ENCODE measurements at regions not wholly inside any gene's neighbourhood (a gene's known extent, or its start where the extent isn't known, plus 50 kb on each side); places are given as distances from the start of the nearest gene placed in this dataset.
A peak's percentile ranks its signal among the peaks of the same experiment; 100 is the strongest.

DNA sequence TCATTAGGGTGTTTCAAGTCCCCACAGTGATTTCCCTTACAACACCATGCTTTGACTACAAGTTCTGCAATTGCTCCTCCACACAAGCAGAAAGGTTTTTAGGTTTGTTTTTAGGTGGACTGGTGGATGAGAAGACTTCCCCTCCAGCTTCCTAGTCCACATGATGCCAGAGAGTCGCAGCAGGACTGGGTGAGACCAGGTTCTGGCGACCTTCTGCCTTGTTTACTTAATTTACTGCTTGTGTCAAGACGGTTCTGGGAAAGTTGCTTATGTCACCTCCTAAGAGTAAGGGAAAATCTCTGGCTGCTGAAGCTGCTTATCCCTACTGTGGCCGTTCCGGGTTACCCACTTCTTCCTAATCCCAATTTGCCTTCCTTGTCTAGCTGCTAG is 76.4 kb downstream of the GLUL start (continued):
- TF ChIP-seq JUN (IDR thresholded peaks at IDR 0.05; ENCODE audit: borderline replicate concordance, low read depth, low read length): peak; percentile 57; the same call in 1 of the 2 replicates
- TF ChIP-seq JUN (CRISPR knock-in tag; IDR thresholded peaks at IDR 0.05; ENCODE audit: borderline replicate concordance): no peak
- no peak for TF ChIP-seq ZNF699 (CRISPR knock-in tag; IDR thresholded peaks at IDR 0.05; ENCODE audit: insufficient replicate concordance)
- peak; percentile 60; the same call in 1 of the 2 replicates for TF ChIP-seq ZNF24 (IDR thresholded peaks at IDR 0.05)
- TF ChIP-seq NR2C2 (CRISPR knock-in tag; IDR thresholded peaks at IDR 0.05): no peak
- peak; percentile 59; the same call in 1 of the 2 replicates for TF ChIP-seq NR2C2 (tag; IDR thresholded peaks at IDR 0.05)
- TF ChIP-seq RCOR1 (IDR thresholded peaks at IDR 0.05; ENCODE audit: borderline replicate concordance in 1 of 2, low read depth in 2 of 2, low read length in 2 of 2): peak in 1 of 2 experiments; percentile 21; a peak in 1 of 4 replicates
- TF ChIP-seq MEIS2 (IDR thresholded peaks at IDR 0.05; ENCODE audit: partially characterized antibody): peak; percentile 94
- TF ChIP-seq MYNN (IDR thresholded peaks at IDR 0.05): no peak
- no peak for TF ChIP-seq MYNN (CRISPR knock-in tag; IDR thresholded peaks at IDR 0.05)
- peak; percentile 35 for TF ChIP-seq RBBP5 (IDR thresholded peaks at IDR 0.05; ENCODE audit: borderline replicate concordance, insufficient read depth, low read length, poor library complexity, severe bottlenecking)

DNA sequence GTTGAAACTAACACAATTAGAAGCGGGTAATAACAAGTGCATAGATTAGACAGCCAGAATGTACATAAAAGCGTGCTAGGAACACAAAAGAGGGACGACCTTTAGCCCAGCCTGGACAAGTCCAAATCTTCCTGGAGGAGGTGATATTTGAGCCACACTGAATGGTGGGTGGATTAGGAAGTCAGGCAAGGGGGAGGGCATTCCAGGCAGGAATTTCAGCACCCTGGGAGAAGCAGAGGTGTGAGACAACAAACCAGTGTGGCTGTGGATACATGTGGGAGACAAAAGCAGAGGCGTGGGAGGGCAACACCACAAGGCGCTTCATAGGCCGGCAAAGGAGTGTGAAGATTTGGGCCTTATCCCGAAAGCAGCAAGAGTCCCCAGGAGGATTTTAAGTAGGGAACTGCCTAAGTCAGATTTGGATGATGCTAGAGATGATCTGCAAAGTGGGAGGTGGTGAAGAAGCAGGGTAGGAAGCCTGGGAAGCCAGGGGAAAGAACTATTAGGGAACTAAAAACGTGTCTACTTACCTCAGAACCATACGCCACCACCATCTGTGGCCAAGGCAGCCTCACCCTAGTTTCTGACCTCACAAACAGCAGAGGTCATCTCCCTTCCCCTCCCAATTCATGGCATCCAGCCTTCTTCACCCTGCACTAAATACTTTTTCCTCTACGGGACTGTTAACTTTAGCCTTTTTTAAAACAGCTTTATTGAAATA is 81.8 kb downstream of the GLUL start:
- Histone ChIP-seq H2AFZ (ENCODE audit: low read depth, low read length) (peak overlapping the region; percentile 82), H3K9ac (ENCODE audit: insufficient read depth in 1 of 2, low read depth in 2 of 2, low read length in 2 of 2) (peak overlapping the region in 1 of 2 experiments; percentile 76; a peak in 1 of 4 replicates), H3K27ac (ENCODE audit: extremely low read depth, low read depth, low read length) (peak overlapping the region; percentile 25; the same call in 1 of the 3 replicates), H3K4me2 (ENCODE audit: insufficient read depth, low read length) (no peak overlapping the region), H3K4me3 (no peak overlapping the region), H3K27me3 (ENCODE audit: control insufficient read depth in 2 of 2, insufficient read depth in 2 of 2, low read length in 2 of 2) (no peaks in the 10 kb centered on the region), H3K79me2 (ENCODE audit: control insufficient read depth, insufficient read depth, low read length) (no peaks in the 10 kb centered on the region), H3K9me3 (replicated peaks; ENCODE audit: control insufficient read depth, insufficient read depth, low read depth, low read length) (no peaks in the 10 kb centered on the region), H4K20me1 (replicated peaks; ENCODE audit: control insufficient read depth, insufficient read depth, low read length) (no peaks in the 10 kb centered on the region), H3K9me1 (ENCODE audit: control insufficient read depth, insufficient read depth, low read length) (no peaks in the 10 kb centered on the region), H3K36me3 (ENCODE audit: control insufficient read depth, insufficient read depth, low read length) (no peaks in the 10 kb centered on the region), H3K4me1 (replicated peaks in 1 of 2; ENCODE audit: control insufficient read depth in 2 of 2, insufficient read depth in 2 of 2, low read length in 2 of 2) (peaks cover 17 to 24% of the 10 kb centered on the region in 2 experiments)
- WGBS (ENCODE audit: insufficient coverage, low coverage, missing lambda C conversion rate): 48% methylated on average over 10 of the region's 10 CpGs
- ATAC-seq (peak; percentile 30), FAIRE-seq (no peak), DNase-seq (ENCODE audit: extremely low read depth in 1 of 4, low spot score in 3 of 4) (peak in 2 of 4 experiments; percentile 37 to 45)
- in situ Hi-C loops (cut with MboI) (loop anchor here (10.0 kb wide), 1 partner anchor 275 kb away; the partner anchor contains the start of gene RNASEL), intact Hi-C loops (cut with micrococcal nuclease) (loop anchor here (10.0 kb wide), 1 partner anchor 275 kb away; the partner anchor contains the start of gene RNASEL)
- POLR2A ChIA-PET: interaction anchor here (1.3 to 2.5 kb wide), 2 partner anchors 8 to 10 kb away, joined by 4 to 19 read pairs; no protein-coding TSS in a partner anchor
- BruUV-seq (replicated peaks): no TSS peak
- CTCF ChIA-PET (ENCODE audit: low intra/inter-chr PET ratio): no interaction called here
- TF ChIP-seq, protein P1, sequence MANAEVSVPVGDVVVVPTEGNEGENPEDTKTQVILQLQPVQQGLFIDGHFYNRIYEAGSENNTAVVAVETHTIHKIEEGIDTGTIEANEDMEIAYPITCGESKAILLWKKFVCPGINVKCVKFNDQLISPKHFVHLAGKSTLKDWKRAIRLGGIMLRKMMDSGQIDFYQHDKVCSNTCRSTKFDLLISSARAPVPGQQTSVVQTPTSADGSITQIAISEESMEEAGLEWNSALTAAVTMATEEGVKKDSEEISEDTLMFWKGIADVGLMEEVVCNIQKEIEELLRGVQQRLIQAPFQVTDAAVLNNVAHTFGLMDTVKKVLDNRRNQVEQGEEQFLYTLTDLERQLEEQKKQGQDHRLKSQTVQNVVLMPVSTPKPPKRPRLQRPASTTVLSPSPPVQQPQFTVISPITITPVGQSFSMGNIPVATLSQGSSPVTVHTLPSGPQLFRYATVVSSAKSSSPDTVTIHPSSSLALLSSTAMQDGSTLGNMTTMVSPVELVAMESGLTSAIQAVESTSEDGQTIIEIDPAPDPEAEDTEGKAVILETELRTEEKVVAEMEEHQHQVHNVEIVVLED (CRISPR knock-in tag; IDR thresholded peaks at IDR 0.05): no peak
- TF ChIP-seq MTA2 (IDR thresholded peaks at IDR 0.05; ENCODE audit: low read depth) (no peak), ZNF79 (CRISPR knock-in tag; IDR thresholded peaks at IDR 0.05; ENCODE audit: low read depth) (no peak)
- TF ChIP-seq, protein P2, sequence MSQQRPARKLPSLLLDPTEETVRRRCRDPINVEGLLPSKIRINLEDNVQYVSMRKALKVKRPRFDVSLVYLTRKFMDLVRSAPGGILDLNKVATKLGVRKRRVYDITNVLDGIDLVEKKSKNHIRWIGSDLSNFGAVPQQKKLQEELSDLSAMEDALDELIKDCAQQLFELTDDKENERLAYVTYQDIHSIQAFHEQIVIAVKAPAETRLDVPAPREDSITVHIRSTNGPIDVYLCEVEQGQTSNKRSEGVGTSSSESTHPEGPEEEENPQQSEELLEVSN (IDR thresholded peaks at IDR 0.05; ENCODE audit: borderline replicate concordance in 1 of 2, extremely low read depth in 1 of 2, insufficient read depth in 1 of 2, insufficient read length in 1 of 2, low read depth in 1 of 2, low read length in 1 of 2, poor library complexity in 1 of 2, severe bottlenecking in 1 of 2): peak in 1 of 2 experiments; percentile 20
- TF ChIP-seq, protein P3, sequence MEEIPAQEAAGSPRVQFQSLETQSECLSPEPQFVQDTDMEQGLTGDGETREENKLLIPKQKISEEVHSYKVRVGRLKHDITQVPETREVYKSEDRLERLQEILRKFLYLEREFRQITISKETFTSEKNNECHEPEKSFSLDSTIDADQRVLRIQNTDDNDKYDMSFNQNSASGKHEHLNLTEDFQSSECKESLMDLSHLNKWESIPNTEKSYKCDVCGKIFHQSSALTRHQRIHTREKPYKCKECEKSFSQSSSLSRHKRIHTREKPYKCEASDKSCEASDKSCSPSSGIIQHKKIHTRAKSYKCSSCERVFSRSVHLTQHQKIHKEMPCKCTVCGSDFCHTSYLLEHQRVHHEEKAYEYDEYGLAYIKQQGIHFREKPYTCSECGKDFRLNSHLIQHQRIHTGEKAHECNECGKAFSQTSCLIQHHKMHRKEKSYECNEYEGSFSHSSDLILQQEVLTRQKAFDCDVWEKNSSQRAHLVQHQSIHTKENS (CRISPR knock-in tag; IDR thresholded peaks at IDR 0.05): no peak

All from K562 (cell line).